ENCODE measurements at regions not wholly inside any gene's neighbourhood (a gene's known extent, or its start where the extent isn't known, plus 50 kb on each side); places are given as distances from the start of the nearest gene placed in this dataset.
A peak's percentile ranks its signal among the peaks of the same experiment; 100 is the strongest.

GRCh38 chr3:187971629-187972028 is 182.3 kb upstream of the LPP start:
- no peak for TF ChIP-seq CTCF (conservative IDR thresholded peaks at IDR 0.05)
- H3K27ac ChIP-seq, result no peak overlapping the region

- no peak overlapping the region for H3K27ac ChIP-seq
- no peak for TF ChIP-seq CTCF (conservative IDR thresholded peaks at IDR 0.05)
Observed at GRCh38 chr3:187972454-187972853, 181.5 kb upstream of the LPP start.

DNA sequence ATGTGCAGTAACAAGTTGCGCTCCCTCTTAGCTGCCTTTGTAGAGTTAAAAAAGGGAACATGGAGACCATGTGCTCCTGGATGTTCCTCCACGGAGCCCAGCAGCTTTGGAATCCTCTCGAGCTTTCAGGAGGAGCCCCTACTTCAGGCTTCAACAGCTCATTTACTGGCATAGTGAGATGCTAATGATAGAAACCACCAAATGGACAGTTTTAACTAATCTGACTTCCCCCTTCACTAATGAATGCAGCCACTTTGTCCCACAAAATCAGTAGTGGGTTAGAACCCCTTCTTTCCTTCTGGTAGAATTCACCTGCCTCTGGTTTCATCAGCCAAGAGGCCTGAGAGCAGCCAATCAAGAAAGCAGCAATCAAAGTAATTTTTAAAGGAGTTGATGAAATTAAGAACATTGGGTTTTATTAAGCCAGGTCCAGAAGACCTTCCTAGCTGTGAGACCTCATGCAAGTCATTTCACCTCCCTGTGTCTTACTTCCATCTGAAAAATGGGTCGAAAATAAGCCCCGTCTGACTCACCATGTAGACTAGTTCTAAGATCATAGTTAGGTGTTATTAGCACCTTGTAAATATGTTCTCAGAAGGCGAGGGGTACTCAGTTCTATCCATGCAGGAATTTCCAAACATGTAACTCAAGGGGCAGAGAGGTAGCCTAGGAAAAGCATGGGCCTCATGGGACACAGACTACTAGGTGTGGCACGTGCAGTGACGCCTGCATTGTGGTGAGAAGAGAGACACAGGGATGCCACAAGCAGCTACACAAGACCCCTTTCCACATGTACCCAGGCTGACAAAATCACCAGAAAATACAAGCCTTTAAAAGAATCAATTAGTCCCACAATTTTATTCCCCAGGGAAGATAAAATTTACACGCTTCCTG is 179.7 kb upstream of the LPP start:
- H3K27ac ChIP-seq, result no peak overlapping the region
- no peak for TF ChIP-seq CTCF (conservative IDR thresholded peaks at IDR 0.05)

DNA sequence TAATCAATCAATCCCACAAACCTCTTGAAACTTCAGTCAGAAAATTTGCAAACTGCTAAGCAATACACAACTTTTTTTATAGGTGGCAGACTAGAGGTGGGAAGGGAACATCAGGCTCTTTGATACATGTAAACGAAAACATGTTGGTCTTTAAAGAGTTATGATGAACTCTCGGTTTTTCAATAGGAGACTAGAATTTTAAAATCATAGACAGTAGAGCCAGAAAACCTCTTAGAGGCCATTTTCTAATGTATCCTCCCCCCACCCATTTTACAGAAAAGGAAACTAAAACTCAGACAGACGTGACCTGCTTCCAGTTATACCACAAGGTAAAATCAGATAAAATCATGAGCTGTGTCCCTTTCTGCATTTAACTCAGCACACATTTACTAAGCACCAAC is 179.1 kb upstream of the LPP start:
- H3K27ac ChIP-seq, result no peak overlapping the region
- peak; percentile 58 for TF ChIP-seq CTCF (conservative IDR thresholded peaks at IDR 0.05)

DNA sequence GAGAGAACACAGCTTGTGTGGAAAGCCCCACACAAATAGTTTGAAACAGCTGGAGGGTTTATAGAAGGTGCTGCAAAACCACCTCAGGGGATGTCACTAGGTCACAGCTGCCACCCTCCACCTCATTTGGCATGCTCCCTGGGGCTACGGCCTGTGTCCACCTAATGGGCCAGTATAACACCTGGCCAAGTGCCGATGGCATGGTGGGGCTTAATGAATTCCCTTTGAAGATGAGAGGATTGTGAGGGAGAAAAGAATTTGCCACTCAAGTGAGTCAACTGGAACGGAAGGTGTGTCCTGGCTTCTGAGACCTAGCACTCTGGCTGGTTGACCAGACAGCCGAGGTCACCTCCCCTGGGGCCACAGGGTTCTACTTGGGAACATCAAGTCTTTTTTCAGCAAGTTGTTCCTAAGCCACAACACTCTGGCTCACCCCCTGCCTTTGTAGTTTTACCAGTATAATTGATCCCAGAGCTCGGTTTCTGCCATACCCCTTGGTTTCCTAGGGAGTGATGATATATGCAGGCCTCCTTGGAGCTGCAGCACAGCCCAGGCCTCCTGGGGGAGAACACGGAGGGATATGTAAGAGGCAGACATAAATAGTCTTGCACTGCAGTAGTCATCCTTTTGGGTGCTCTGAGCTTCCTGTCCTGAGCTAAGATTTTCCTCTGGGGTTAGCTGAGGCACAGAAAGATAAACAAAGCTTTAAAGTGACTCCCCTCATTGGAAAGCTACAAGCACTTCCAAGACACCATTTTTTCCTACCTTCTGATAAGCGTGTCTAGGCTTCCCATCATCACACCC is 178.2 kb upstream of the LPP start:
- no peak overlapping the region for H3K27ac ChIP-seq
- TF ChIP-seq CTCF (conservative IDR thresholded peaks at IDR 0.05), result no peak

GRCh38 chr3:187976365-187976900 is 177.5 kb upstream of the LPP start:
- no peak for TF ChIP-seq CTCF (conservative IDR thresholded peaks at IDR 0.05)
- no peak overlapping the region for H3K27ac ChIP-seq

- H3K27ac ChIP-seq, result no peak overlapping the region
- TF ChIP-seq CTCF (conservative IDR thresholded peaks at IDR 0.05), result no peak
Observed at GRCh38 chr3:187977659-187978058, 176.3 kb upstream of the LPP start.

Measured in VCaP (cell line).